ENCODE measurements at regions not wholly inside any gene's neighbourhood (a gene's known extent, or its start where the extent isn't known, plus 50 kb on each side); places are given as distances from the start of the nearest gene placed in this dataset.

GRCh38 chr3:127072221-127072771, 89.4 kb downstream of the PLXNA1 start:
- ATAC-seq: no peak
- 20% methylated on average over 2 of the region's 10 CpGs for WGBS (ENCODE audit: low lambda C conversion rate)
- Histone ChIP-seq H3K27ac (ENCODE audit: extremely low read length, insufficient read depth, low read length) (no peak overlapping the region), H3K36me3 (replicated peaks in 1 of 2; ENCODE audit: control insufficient read depth in 1 of 2, insufficient read depth in 2 of 2, low read length in 2 of 2) (no peaks in the 10 kb centered on the region), H3K4me3 (replicated peaks in 1 of 3; ENCODE audit: insufficient read depth in 1 of 3, low read depth in 2 of 3, low read length in 3 of 3) (no peak overlapping the region), H3K79me2 (ENCODE audit: insufficient read depth, low read length) (no peaks in the 10 kb centered on the region), H4K20me1 (ENCODE audit: insufficient read depth, low read length) (no peaks in the 10 kb centered on the region), H3K9me3 (ENCODE audit: low read length) (no peaks in the 10 kb centered on the region), H3K4me1 (ENCODE audit: insufficient read depth, low read length) (no peaks in the 10 kb centered on the region), H3K4me2 (ENCODE audit: low read depth, low read length) (no peak overlapping the region), H3K27me3 (ENCODE audit: control insufficient read depth in 1 of 2, insufficient read depth in 2 of 2, low read length in 2 of 2) (peaks cover 11 to 62% of the 10 kb centered on the region in 2 experiments), H3K9ac (ENCODE audit: insufficient read depth, low read depth, low read length) (no peak overlapping the region), H2AFZ (ENCODE audit: low read length) (no peak overlapping the region)
- no peak for TF ChIP-seq HHEX (CRISPR knock-in tag; IDR thresholded peaks at IDR 0.05)
- TF ChIP-seq CTCF (CRISPR knock-in tag; IDR thresholded peaks at IDR 0.05): no peak
- ChIA-PET CTCF (ENCODE audit: low intra/inter-chr PET ratio, low total read pairs) (no interaction called here), POLR2A (no interaction called here)
- intact Hi-C loops (cut with micrococcal nuclease; ENCODE audit: unreplicated experiment): no loop called here
- no TSS peak for BruUV-seq (replicated peaks)
- DNase-seq (ENCODE audit: low spot score): no peak
- no peak for FAIRE-seq
- in situ Hi-C loops (cut with HindIII; ENCODE audit: extremely low pct_ligation_motif_present, low pct_unique_long_range_greater_than_20kb): no loop called here

GRCh38 chr3:127072971-127073783, 90.3 kb downstream of the PLXNA1 start:
- no peak overlapping the region for H2AFZ ChIP-seq (ENCODE audit: low read length)
- no peaks in the 10 kb centered on the region for H3K4me1 ChIP-seq (ENCODE audit: insufficient read depth, low read length)
- H3K4me2 ChIP-seq (ENCODE audit: low read depth, low read length): no peak overlapping the region
- BruUV-seq (replicated peaks): no TSS peak
- H3K36me3 ChIP-seq (replicated peaks in 1 of 2; ENCODE audit: control insufficient read depth in 1 of 2, insufficient read depth in 2 of 2, low read length in 2 of 2): no peaks in the 10 kb centered on the region
- no peak overlapping the region for H3K27ac ChIP-seq (ENCODE audit: extremely low read length, insufficient read depth, low read length)
- H4K20me1 ChIP-seq (ENCODE audit: insufficient read depth, low read length): no peaks in the 10 kb centered on the region
- ChIA-PET POLR2A (no interaction called here), CTCF (ENCODE audit: low intra/inter-chr PET ratio, low total read pairs) (no interaction called here)
- 18% methylated on average over 8 of the region's 16 CpGs for WGBS (ENCODE audit: low lambda C conversion rate)
- no peak overlapping the region for H3K4me3 ChIP-seq (replicated peaks in 1 of 3; ENCODE audit: insufficient read depth in 1 of 3, low read depth in 2 of 3, low read length in 3 of 3)
- no peak for FAIRE-seq
- ATAC-seq: no peak
- no peak for DNase-seq (ENCODE audit: low spot score)
- intact Hi-C loops (cut with micrococcal nuclease; ENCODE audit: unreplicated experiment): no loop called here
- in situ Hi-C loops (cut with HindIII; ENCODE audit: extremely low pct_ligation_motif_present, low pct_unique_long_range_greater_than_20kb): no loop called here
- peaks cover 10 to 64% of the 10 kb centered on the region in 2 experiments for H3K27me3 ChIP-seq (ENCODE audit: control insufficient read depth in 1 of 2, insufficient read depth in 2 of 2, low read length in 2 of 2)
- no peaks in the 10 kb centered on the region for H3K79me2 ChIP-seq (ENCODE audit: insufficient read depth, low read length)
- H3K9ac ChIP-seq (ENCODE audit: insufficient read depth, low read depth, low read length): no peak overlapping the region
- H3K9me3 ChIP-seq (ENCODE audit: low read length): no peaks in the 10 kb centered on the region
- TF ChIP-seq CEBPG (CRISPR knock-in tag; IDR thresholded peaks at IDR 0.05): no peak
- no peak for TF ChIP-seq CTCF (CRISPR knock-in tag; IDR thresholded peaks at IDR 0.05)
- TF ChIP-seq NFE2 (CRISPR knock-in tag; IDR thresholded peaks at IDR 0.05): no peak
- no peak for TF ChIP-seq STAT6 (CRISPR knock-in tag; IDR thresholded peaks at IDR 0.05; ENCODE audit: borderline replicate concordance)
- TF ChIP-seq BRCA1 (CRISPR knock-in tag; IDR thresholded peaks at IDR 0.05): no peak
- TF ChIP-seq BRD4 (CRISPR knock-in tag; IDR thresholded peaks at IDR 0.05): no peak
- TF ChIP-seq PBX3 (CRISPR knock-in tag; IDR thresholded peaks at IDR 0.05; ENCODE audit: borderline replicate concordance): no peak
- no peak for TF ChIP-seq ZSCAN21 (CRISPR knock-in tag; IDR thresholded peaks at IDR 0.05; ENCODE audit: borderline replicate concordance)
